Neural crest cell (in vitro differentiated cells): ENCODE measurements at regions not wholly inside any gene's neighbourhood (a gene's known extent, or its start where the extent isn't known, plus 50 kb on each side); places are given as distances from the start of the nearest gene placed in this dataset.

Source experiments
- DNase-seq: peaks from one replicate; pipeline ENCODE4 v3.0.0; 2021; ENCODE audit warnings: low read depth, mixed read lengths, low spot score
- H3K27ac Mint-ChIP-seq: one replicate; pipeline ENCODE4 v1.8.0; 2021; ENCODE audit warnings: mild to moderate bottlenecking, mixed read lengths; ENCODE audit not compliant: unreplicated experiment
- H3K27me3 Mint-ChIP-seq: 2 replicates; pipeline ENCODE4 v1.8.0; 2021; ENCODE audit warnings: low read depth, mild to moderate bottlenecking, mixed read lengths
- H3K36me3 Mint-ChIP-seq: 2 replicates; pipeline ENCODE4 v1.8.0; 2021; ENCODE audit warnings: low read depth, mild to moderate bottlenecking, mixed read lengths
- H3K4me1 Mint-ChIP-seq: 2 replicates; pipeline ENCODE4 v1.8.0; 2021; ENCODE audit warnings: mixed read lengths
- H3K4me3 Mint-ChIP-seq: one replicate; pipeline ENCODE4 v1.8.0; 2021; ENCODE audit warnings: mild to moderate bottlenecking, mixed read lengths
- H3K9me3 Mint-ChIP-seq: 2 replicates; pipeline ENCODE4 v1.8.0; 2021; ENCODE audit warnings: mixed read lengths
- TF ChIP-seq, protein P1 (sequence below): fragments of 200-600 bp; sonication (generic); conservative IDR thresholded peaks from 2 replicates; pipeline ENCODE4 v1.5.0; 2021; ENCODE audit warnings: antibody characterized with exemption, mild to moderate bottlenecking

DNA sequence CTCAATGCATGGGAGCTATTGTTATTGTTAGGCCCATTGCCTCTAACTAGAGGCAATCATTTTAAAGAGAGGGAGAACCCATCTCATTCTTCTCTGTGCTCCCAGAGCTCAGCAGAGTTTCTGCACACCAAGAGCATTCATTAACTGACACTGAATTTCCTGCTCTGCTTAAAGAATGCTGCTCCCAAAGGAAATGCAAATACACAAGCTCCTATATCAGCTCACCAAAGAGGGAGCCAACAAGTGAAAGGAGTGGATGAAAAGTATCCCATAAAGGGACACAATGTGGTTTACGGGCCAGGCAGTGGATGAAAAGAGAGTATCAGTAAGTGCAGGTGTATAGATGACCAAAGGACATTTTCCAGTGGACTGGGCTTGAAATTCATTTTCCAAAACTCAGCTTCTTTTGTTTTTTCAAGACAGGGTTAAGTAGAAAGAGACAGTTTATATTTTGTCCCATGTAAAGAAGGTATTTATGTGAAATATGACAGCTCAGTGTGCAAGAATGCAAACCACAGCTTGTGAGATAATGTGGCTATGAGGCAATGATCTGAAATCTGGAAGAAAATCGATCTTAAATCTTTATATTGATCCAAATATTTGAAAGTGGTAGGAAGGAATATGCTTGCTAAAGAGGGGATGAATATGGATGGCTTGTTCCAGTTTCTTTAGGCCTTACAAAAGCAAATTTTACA lies 207.7 kb upstream of the CAMK1G start:
- DNase-seq, result no peak
- TF ChIP-seq, protein P1, sequence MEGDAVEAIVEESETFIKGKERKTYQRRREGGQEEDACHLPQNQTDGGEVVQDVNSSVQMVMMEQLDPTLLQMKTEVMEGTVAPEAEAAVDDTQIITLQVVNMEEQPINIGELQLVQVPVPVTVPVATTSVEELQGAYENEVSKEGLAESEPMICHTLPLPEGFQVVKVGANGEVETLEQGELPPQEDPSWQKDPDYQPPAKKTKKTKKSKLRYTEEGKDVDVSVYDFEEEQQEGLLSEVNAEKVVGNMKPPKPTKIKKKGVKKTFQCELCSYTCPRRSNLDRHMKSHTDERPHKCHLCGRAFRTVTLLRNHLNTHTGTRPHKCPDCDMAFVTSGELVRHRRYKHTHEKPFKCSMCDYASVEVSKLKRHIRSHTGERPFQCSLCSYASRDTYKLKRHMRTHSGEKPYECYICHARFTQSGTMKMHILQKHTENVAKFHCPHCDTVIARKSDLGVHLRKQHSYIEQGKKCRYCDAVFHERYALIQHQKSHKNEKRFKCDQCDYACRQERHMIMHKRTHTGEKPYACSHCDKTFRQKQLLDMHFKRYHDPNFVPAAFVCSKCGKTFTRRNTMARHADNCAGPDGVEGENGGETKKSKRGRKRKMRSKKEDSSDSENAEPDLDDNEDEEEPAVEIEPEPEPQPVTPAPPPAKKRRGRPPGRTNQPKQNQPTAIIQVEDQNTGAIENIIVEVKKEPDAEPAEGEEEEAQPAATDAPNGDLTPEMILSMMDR, result no peak
- Mint-ChIP-seq H3K27ac (no peak overlapping the region), H3K27me3 (no peaks in the 10 kb centered on the region), H3K36me3 (no peaks in the 10 kb centered on the region), H3K9me3 (no peaks in the 10 kb centered on the region), H3K4me1 (peaks cover 34% of the 10 kb centered on the region), H3K4me3 (no peak overlapping the region)

DNA sequence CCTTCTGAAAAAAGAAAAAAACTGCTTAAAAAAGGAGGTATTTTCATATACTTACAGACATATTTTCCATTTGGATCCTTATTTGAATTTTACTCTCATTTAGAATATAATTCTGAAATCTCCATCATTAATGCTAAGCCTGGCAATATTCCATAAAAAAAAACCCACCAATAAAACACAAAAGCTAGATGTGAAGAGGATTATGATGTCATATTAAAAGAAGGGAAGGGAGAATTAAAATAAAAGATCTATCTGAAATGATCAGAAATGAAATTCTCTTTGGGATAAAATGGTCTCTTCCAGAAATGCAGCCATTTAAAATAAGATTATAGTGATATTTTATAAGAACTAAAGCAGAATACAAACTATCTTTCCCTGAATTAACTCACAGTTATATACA lies 206.7 kb upstream of the CAMK1G start:
- Mint-ChIP-seq H3K4me1 (peaks cover 34% of the 10 kb centered on the region), H3K9me3 (no peaks in the 10 kb centered on the region), H3K4me3 (no peak overlapping the region), H3K27ac (no peak overlapping the region), H3K36me3 (no peaks in the 10 kb centered on the region), H3K27me3 (no peaks in the 10 kb centered on the region)
- TF ChIP-seq, protein P1, result no peak
- no peak for DNase-seq

DNA sequence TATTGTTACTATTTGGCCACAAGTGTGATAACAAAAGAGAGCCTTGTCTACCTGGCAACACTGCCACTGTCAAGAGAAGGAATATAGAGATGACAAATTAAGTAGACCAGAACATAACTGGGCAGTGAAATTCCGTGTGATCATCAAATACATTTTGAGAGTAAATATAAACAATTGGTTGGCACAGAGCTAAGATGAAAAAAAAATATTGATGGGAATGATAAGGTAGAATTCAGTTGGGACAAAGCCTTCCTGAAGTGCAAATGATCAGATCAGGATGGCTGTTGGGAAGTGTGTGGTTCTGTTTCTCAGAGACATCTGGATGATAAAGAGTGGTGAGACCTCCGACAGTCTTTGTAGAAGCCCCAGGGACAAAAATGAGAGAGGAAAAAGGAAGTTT lies 205.5 kb upstream of the CAMK1G start:
- H3K9me3 Mint-ChIP-seq, result no peaks in the 10 kb centered on the region
- H3K27me3 Mint-ChIP-seq, result no peaks in the 10 kb centered on the region
- no peak for DNase-seq
- TF ChIP-seq, protein P1, result no peak
- H3K36me3 Mint-ChIP-seq, result no peaks in the 10 kb centered on the region
- no peak overlapping the region for H3K27ac Mint-ChIP-seq
- H3K4me3 Mint-ChIP-seq, result no peak overlapping the region
- H3K4me1 Mint-ChIP-seq, result peaks cover 43% of the 10 kb centered on the region

DNA sequence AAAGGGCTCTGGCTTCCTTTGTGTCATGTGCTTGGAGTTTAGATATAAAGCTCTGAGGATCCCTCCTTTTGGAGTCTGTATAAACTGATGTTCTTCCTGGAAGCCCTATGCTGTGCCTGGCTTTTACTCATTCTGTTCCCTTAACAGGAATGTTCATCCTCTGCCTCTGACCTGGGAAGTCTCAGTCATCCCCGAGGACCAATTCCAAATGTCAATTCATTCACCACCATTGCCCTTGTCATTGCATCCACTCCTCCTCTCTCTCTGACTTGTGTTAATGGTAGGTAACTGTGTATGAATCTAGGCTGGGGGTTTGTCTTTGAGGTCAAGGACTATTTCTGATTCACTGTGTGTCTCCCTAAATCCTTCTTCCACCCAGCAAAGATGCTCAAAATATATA lies 204.2 kb upstream of the CAMK1G start:
- Mint-ChIP-seq H3K27me3 (no peaks in the 10 kb centered on the region), H3K4me1 (peaks cover 45% of the 10 kb centered on the region), H3K9me3 (no peaks in the 10 kb centered on the region), H3K36me3 (no peaks in the 10 kb centered on the region), H3K4me3 (no peak overlapping the region), H3K27ac (no peak overlapping the region)
- TF ChIP-seq, protein P1, result no peak
- DNase-seq, result no peak

DNA sequence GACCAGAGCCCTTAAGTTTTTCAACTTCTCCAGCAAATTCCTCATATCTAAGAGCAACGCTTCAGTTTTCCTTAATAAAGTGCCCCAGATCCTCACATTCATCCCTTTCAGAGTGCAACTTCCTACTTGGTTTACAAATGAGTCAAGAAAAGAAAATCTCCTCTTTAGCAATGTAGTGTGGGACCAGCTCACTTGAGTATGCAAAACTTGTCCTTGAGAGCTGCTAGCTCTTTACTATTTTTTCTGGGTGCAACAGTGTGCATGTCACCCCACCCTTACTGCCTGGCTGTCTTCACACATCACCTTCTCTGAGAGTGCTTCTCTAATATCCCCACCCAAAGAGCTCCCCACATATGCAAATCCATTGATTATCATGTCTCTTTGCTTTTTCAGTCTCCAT lies 203.1 kb upstream of the CAMK1G start:
- Mint-ChIP-seq H3K4me1 (peaks cover 36% of the 10 kb centered on the region), H3K27me3 (no peaks in the 10 kb centered on the region), H3K27ac (no peak overlapping the region), H3K4me3 (no peak overlapping the region), H3K36me3 (no peaks in the 10 kb centered on the region), H3K9me3 (no peaks in the 10 kb centered on the region)
- TF ChIP-seq, protein P1, result no peak
- no peak for DNase-seq
